ENCODE measurements at regions not wholly inside any gene's neighbourhood (a gene's known extent, or its start where the extent isn't known, plus 50 kb on each side); places are given as distances from the start of the nearest gene placed in this dataset.

GRCh38 chrX:20965270-20966044, 408.8 kb upstream of the CNKSR2 start:
- TF ChIP-seq, protein P1, sequence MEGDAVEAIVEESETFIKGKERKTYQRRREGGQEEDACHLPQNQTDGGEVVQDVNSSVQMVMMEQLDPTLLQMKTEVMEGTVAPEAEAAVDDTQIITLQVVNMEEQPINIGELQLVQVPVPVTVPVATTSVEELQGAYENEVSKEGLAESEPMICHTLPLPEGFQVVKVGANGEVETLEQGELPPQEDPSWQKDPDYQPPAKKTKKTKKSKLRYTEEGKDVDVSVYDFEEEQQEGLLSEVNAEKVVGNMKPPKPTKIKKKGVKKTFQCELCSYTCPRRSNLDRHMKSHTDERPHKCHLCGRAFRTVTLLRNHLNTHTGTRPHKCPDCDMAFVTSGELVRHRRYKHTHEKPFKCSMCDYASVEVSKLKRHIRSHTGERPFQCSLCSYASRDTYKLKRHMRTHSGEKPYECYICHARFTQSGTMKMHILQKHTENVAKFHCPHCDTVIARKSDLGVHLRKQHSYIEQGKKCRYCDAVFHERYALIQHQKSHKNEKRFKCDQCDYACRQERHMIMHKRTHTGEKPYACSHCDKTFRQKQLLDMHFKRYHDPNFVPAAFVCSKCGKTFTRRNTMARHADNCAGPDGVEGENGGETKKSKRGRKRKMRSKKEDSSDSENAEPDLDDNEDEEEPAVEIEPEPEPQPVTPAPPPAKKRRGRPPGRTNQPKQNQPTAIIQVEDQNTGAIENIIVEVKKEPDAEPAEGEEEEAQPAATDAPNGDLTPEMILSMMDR (IDR thresholded peaks at IDR 0.05): no peak
- no peak for TF ChIP-seq POLR2A (IDR thresholded peaks at IDR 0.05)
